Right lobe of liver (tissue), 6 donors: ENCODE measurements at regions not wholly inside any gene's neighbourhood (a gene's known extent, or its start where the extent isn't known, plus 50 kb on each side); places are given as distances from the start of the nearest gene placed in this dataset.

Experiments used
- ATAC-seq, 4 donors: fragments of 200-7000 bp; cut with Tn5 transposase; one replicate each; pipeline ENCODE4 v1.9.1; 2020; ENCODE audit warnings: mild to moderate bottlenecking in 4 of 4, moderate library complexity in 4 of 4
- DNase-seq, 3 donors: peaks; one replicate each; pipeline ENCODE4 v3.0.0-alpha.2; 2020
- H3K27ac ChIP-seq, 3 donors: fragments of 200-600 bp; one replicate each; pipeline ENCODE4 v1.8.0; 2022
- H3K27me3 ChIP-seq, 2 donors: fragments of 200-600 bp; one replicate each; pipeline ENCODE4 v1.8.0; 2022
- H3K36me3 ChIP-seq, 4 donors: fragments of 200-600 bp; sonication (generic) in 1 of 4; one replicate each; pipeline versions ENCODE4 v1.5.1 to v1.8.0; 2017 to 2022; ENCODE audit warnings: control low read depth in 1 of 4
- H3K4me1 ChIP-seq, 4 donors: fragments of 200-600 bp; sonication (generic) in 1 of 4; one replicate each; pipeline versions ENCODE4 v1.5.1 to v1.8.0; 2017 to 2022; ENCODE audit warnings: control low read depth in 1 of 4
- H3K4me3 ChIP-seq, 3 donors: fragments of 200-600 bp; one replicate each; pipeline ENCODE4 v1.8.0; 2022
- H3K9me3 ChIP-seq, 4 donors: fragments of 200-600 bp; sonication (generic) in 1 of 4; one replicate each; pipeline versions ENCODE4 v1.5.1 to v1.8.0; 2017 to 2022; ENCODE audit warnings: control low read depth in 1 of 4
- POLR2A ChIP-seq: fragments of 450-650 bp; IDR thresholded peaks from one replicate; pipeline ENCODE4 v1.6.1; 2017; ENCODE audit warnings: antibody characterized with exemption, mild to moderate bottlenecking
- WGBS: methylation state at CpG from one replicate; pipeline ENCODE4 v1.1.6; 2018; ENCODE audit warnings: low coverage, low lambda C conversion rate; ENCODE audit not compliant: insufficient coverage; ENCODE audit errors: missing lambda C conversion rate; 5-methylcytosine and 5-hydroxymethylcytosine counted together
- intact Hi-C, 2 donors: fragments of 100-400 bp; cut with DNase I; formaldehyde crosslinking; loops; one replicate each; pipeline versions ENCODE4 v1.11.2 to v1.14.1; 2022
- TF ChIP-seq, protein P1 (sequence below), 4 donors: fragments of 200-600 bp in 3 of 4; fragments of 450-650 bp in 1 of 4; IDR thresholded peaks; one replicate each; pipeline versions ENCODE4 v1.5.1 to v1.8.0; 2016 to 2022; ENCODE audit warnings: antibody characterized with exemption in 4 of 4, mild to moderate bottlenecking in 2 of 4
- donor health status: DM: no; HTN: yes; CAD: no.
- donor health status: DM: no; HTN: no; CAD: no.
- donor health status: DM: no; HTN: no; CAD: no.
- donor health status: DM: no; HTN: yes; CAD: no.
- donor health status: DM: no; HTN: yes; CAD: no.

DNA sequence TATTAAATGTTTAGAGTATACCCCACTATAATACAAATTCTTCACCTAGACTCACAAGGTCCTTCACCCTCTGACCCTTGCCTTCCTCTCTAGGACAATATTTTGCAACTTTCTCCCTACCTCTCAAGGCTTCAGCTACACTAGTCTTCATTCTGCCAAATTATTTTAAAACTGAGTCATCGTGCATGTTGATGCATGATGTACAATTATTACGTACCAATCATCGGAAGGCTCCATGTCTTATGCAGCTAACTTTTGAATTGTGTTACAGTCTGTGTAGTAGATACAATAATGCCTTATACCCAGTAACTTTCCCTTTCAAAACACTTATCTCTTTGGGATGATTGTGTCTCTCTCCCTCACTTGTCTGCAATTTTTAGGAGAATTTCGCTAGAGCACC, 98.5 kb upstream of the ROBO2 start:
- no peak for ATAC-seq
- intact Hi-C loops = no loop called here
- H3K36me3 ChIP-seq = no peaks in the 10 kb centered on the region
- no peak for DNase-seq
- no peaks in the 10 kb centered on the region for H3K4me1 ChIP-seq
- TF ChIP-seq POLR2A = no peak
- TF ChIP-seq, protein P1, sequence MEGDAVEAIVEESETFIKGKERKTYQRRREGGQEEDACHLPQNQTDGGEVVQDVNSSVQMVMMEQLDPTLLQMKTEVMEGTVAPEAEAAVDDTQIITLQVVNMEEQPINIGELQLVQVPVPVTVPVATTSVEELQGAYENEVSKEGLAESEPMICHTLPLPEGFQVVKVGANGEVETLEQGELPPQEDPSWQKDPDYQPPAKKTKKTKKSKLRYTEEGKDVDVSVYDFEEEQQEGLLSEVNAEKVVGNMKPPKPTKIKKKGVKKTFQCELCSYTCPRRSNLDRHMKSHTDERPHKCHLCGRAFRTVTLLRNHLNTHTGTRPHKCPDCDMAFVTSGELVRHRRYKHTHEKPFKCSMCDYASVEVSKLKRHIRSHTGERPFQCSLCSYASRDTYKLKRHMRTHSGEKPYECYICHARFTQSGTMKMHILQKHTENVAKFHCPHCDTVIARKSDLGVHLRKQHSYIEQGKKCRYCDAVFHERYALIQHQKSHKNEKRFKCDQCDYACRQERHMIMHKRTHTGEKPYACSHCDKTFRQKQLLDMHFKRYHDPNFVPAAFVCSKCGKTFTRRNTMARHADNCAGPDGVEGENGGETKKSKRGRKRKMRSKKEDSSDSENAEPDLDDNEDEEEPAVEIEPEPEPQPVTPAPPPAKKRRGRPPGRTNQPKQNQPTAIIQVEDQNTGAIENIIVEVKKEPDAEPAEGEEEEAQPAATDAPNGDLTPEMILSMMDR (IDR thresholded peaks at IDR 0.05) = no peak
- H3K9me3 ChIP-seq = no peaks in the 10 kb centered on the region
- H3K27me3 ChIP-seq = no peaks in the 10 kb centered on the region
- H3K4me3 ChIP-seq = no peak overlapping the region
- WGBS = 95% methylated on average over 4 of the region's 4 CpGs
- H3K27ac ChIP-seq = no peak overlapping the region

DNA sequence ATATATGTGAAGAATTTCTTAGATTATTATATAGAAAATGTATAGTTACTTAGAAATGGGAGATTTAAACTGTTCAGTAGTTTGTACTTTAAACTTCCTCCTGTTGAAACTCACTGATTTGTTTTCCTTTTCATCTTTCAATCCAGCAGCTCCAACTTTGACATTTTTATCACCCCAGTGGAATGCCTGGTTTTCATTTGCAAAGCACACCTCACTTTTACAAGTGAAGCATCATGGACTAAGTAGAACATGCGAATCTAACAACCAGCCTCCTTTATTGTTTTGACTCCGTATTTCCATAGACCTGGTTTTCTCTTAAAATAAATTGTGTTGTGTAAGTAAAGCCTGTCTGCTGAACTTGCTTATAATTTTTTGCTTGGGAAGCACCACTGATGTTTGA, 97.8 kb upstream of the ROBO2 start:
- no peak overlapping the region for H3K27ac ChIP-seq
- H3K36me3 ChIP-seq = no peaks in the 10 kb centered on the region
- no peaks in the 10 kb centered on the region for H3K27me3 ChIP-seq
- DNase-seq (no peak), ATAC-seq (no peak)
- TF ChIP-seq, protein P1 (IDR thresholded peaks at IDR 0.05) = no peak
- TF ChIP-seq POLR2A = no peak
- intact Hi-C loops = no loop called here
- H3K4me3 ChIP-seq = no peak overlapping the region
- H3K9me3 ChIP-seq = no peaks in the 10 kb centered on the region
- whole genome bisulfite sequencing = 69% methylated on average over 2 of the region's 2 CpGs
- H3K4me1 ChIP-seq = no peaks in the 10 kb centered on the region

DNA sequence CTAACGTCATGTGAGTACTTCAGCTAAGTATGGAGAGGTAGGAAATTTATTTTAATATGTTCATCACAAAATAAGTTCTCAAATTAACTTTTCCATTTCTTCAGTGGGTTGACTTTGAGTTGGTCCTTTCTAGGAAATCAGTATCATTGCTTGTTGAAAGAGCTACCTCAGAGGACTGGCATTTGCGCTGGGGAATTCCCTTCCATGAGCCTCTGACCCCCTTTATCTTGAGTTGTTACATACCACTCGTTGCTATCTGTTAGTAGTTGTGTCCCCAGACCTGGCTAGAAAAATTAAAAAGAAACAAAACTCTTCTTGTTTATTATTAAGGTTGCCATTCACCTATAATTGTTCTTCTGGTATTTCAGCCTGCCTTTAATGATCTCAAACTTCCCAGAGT, 96.8 kb upstream of the ROBO2 start:
- H3K4me1 ChIP-seq = no peaks in the 10 kb centered on the region
- no peaks in the 10 kb centered on the region for H3K36me3 ChIP-seq
- no peaks in the 10 kb centered on the region for H3K27me3 ChIP-seq
- no peak for DNase-seq
- no peak overlapping the region for H3K4me3 ChIP-seq
- TF ChIP-seq, protein P1 (IDR thresholded peaks at IDR 0.05) = no peak
- no peak for TF ChIP-seq POLR2A
- intact Hi-C loops = no loop called here
- 39% methylated on average over 3 of the region's 3 CpGs for WGBS
- ATAC-seq = peak in 1 of 4 donors; percentile 95
- no peaks in the 10 kb centered on the region for H3K9me3 ChIP-seq
- H3K27ac ChIP-seq = no peak overlapping the region

DNA sequence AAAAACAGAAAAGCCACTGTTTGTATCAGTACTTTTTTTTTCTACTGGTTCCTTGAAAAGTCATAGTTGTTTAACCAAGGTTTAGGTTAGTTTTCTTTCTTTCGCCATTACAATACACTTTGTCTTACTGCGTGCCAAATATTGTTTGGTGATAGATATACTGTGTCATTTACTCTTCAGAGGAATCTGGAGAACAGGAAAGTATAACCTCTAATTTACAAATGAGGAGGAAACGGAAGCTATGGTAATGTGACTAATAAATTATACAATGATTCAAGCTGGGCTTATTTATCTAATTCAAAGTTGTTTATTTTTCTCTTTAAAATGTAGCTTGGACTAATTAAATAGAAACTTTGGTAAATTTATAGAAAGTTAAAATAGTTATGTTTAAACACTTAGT, 96.2 kb upstream of the ROBO2 start:
- no peaks in the 10 kb centered on the region for H3K36me3 ChIP-seq
- H3K4me1 ChIP-seq = no peaks in the 10 kb centered on the region
- no peak overlapping the region for H3K4me3 ChIP-seq
- intact Hi-C loops = no loop called here
- TF ChIP-seq, protein P1 (IDR thresholded peaks at IDR 0.05) = no peak
- no peak for TF ChIP-seq POLR2A
- H3K27me3 ChIP-seq = no peaks in the 10 kb centered on the region
- DNase-seq (no peak), ATAC-seq (peak in 1 of 4 donors; percentile 60)
- WGBS = 60% methylated on average over 3 of the region's 3 CpGs
- no peak overlapping the region for H3K27ac ChIP-seq
- H3K9me3 ChIP-seq = no peaks in the 10 kb centered on the region

DNA sequence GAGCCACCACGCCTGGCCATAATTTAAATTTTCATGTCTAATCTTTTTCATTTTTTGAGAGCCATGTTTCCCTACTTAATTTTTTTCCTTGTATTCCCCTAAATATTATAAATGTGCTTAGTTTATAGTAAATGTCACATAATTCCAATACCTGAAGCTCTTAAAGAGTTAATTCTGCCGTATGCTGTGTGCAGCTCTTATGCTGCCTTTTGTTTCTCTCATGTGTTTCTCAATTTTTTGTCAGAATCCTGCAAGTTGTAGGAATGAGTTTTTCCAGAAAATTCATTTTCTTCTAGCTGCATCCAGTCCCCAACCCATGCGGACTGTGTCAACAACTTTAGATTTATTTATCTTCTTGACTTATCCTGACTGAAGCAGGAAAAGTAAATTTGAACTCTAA, 90.9 kb upstream of the ROBO2 start:
- H3K27me3 ChIP-seq = no peaks in the 10 kb centered on the region
- DNase-seq (no peak), ATAC-seq (peak in 3 of 4 donors; percentile 23 to 44 (median 43))
- no peaks in the 10 kb centered on the region for H3K36me3 ChIP-seq
- no peak overlapping the region for H3K27ac ChIP-seq
- WGBS = 54% methylated on average over 3 of the region's 3 CpGs
- H3K4me1 ChIP-seq = peaks cover 0 to 8% (median 0%) of the 10 kb centered on the region in 4 donors
- TF ChIP-seq, protein P1 (IDR thresholded peaks at IDR 0.05) = no peak
- TF ChIP-seq POLR2A = no peak
- intact Hi-C loops = no loop called here
- H3K9me3 ChIP-seq = no peaks in the 10 kb centered on the region
- H3K4me3 ChIP-seq = peak overlapping the region; percentile 8 to 32 (median 19)
